Neural cell (in vitro differentiated cells): ENCODE measurements at regions not wholly inside any gene's neighbourhood (a gene's known extent, or its start where the extent isn't known, plus 50 kb on each side); places are given as distances from the start of the nearest gene placed in this dataset.

Experiments
- H2AFZ ChIP-seq: fragments of 200-600, 300-800 bp; sonication (generic), shearing (Covaris generic); 2 replicates; pipeline ENCODE4 v1.6.0; 2014; ENCODE audit warnings: low read depth, mild to moderate bottlenecking, antibody characterized with exemption, low read length, moderate library complexity
- H3F3A ChIP-seq: fragments of 200-600 bp; shearing (Covaris generic); 2 replicates; pipeline ENCODE4 v1.6.1; 2016; ENCODE audit warnings: mild to moderate bottlenecking, moderate library complexity, mixed read lengths, antibody characterized with exemption, low read length; ENCODE audit not compliant: insufficient read depth, poor library complexity, severe bottlenecking
- H3K27ac ChIP-seq: fragments of 200-600, 300-800 bp; sonication (generic), shearing (Covaris generic); 2 replicates; pipeline ENCODE4 v1.5.1; 2014; ENCODE audit warnings: mild to moderate bottlenecking, low read length, moderate library complexity
- H3K27me3 ChIP-seq: fragments of 300-800, 200-600 bp; sonication (generic), shearing (Covaris generic); 2 replicates; pipeline ENCODE4 v1.6.0; 2014; ENCODE audit warnings: mild to moderate bottlenecking, low read depth, low read length, moderate library complexity; ENCODE audit not compliant: insufficient read depth
- H3K36me3 ChIP-seq: fragments of 300-800, 200-600 bp; sonication (generic), shearing (Covaris generic); 2 replicates; pipeline ENCODE4 v1.5.1; 2014; ENCODE audit warnings: mild to moderate bottlenecking, antibody characterized with exemption, low read length, moderate library complexity; ENCODE audit not compliant: insufficient read depth
- H3K4me2 ChIP-seq: fragments of 300-800, 200-600 bp; sonication (generic), shearing (Covaris generic); 2 replicates; pipeline ENCODE4 v1.6.0; 2014; ENCODE audit warnings: mild to moderate bottlenecking, low read length
- H3K4me3 ChIP-seq: fragments of 300-800, 200-600 bp; sonication (generic), shearing (Covaris generic); 2 replicates; pipeline ENCODE4 v1.5.1; 2014; ENCODE audit warnings: mild to moderate bottlenecking, low read length, moderate library complexity
- H3K79me2 ChIP-seq: fragments of 200-600 bp; shearing (Covaris generic); replicated peaks from 2 replicates; pipeline ENCODE4 v1.6.0; 2014; ENCODE audit warnings: mild to moderate bottlenecking, low read length, moderate library complexity; ENCODE audit not compliant: insufficient read depth
- H3K9ac ChIP-seq: fragments of 300-800, 200-600 bp; sonication (generic), shearing (Covaris generic); 2 replicates; pipeline ENCODE4 v1.6.1; 2016; ENCODE audit warnings: mild to moderate bottlenecking, low read length, mixed read lengths
- H3K9me2 ChIP-seq: fragments of 200-600 bp; shearing (Covaris generic); 2 replicates; pipeline ENCODE4 v1.6.1; 2016; ENCODE audit warnings: mild to moderate bottlenecking, low read length, mixed read lengths; ENCODE audit not compliant: insufficient read depth
- H3K9me3 ChIP-seq: fragments of 200-600, 300-800 bp; sonication (generic), shearing (Covaris generic); 2 replicates; pipeline ENCODE4 v1.6.1; 2016; ENCODE audit warnings: mild to moderate bottlenecking, mixed run types, low read length, moderate library complexity, mixed read lengths
- H4K20me1 ChIP-seq: fragments of 200-600 bp; shearing (Covaris generic); 2 replicates; pipeline ENCODE4 v1.6.1; 2016; ENCODE audit warnings: mild to moderate bottlenecking, mixed run types; ENCODE audit not compliant: insufficient read depth
- CTCF ChIP-seq: fragments of 450-650 bp; IDR thresholded peaks from 2 replicates; pipeline ENCODE4 v1.5.1; 2014; ENCODE audit warnings: antibody characterized with exemption, mild to moderate bottlenecking, moderate library complexity; ENCODE audit not compliant: poor library complexity, severe bottlenecking
- EP300 ChIP-seq: fragments of 450-650 bp; conservative IDR thresholded peaks from 2 replicates; pipeline ENCODE4 v1.6.1; 2014; ENCODE audit warnings: antibody characterized with exemption, mild to moderate bottlenecking, moderate library complexity; ENCODE audit not compliant: poor library complexity, severe bottlenecking
- EZH2 ChIP-seq: fragments of 200-600, 300-800 bp; shearing (Covaris generic), sonication (generic); IDR thresholded peaks from 2 replicates; pipeline ENCODE4 v1.6.1; 2014; ENCODE audit warnings: antibody characterized with exemption, low read length, borderline replicate concordance, mild to moderate bottlenecking; ENCODE audit not compliant: insufficient read depth, poor library complexity, severe bottlenecking
- MXI1 ChIP-seq: fragments of 450-650 bp; conservative IDR thresholded peaks from 2 replicates; pipeline ENCODE4 v1.6.1; 2014; ENCODE audit warnings: antibody characterized with exemption, mild to moderate bottlenecking; ENCODE audit not compliant: poor library complexity, severe bottlenecking
- POLR2AphosphoS5 ChIP-seq: IDR thresholded peaks from 2 replicates; pipeline ENCODE4 v1.6.1; 2012
- RAD21 ChIP-seq: fragments of 450-650 bp; conservative IDR thresholded peaks from 2 replicates; pipeline ENCODE4 v1.6.1; 2014; ENCODE audit warnings: antibody characterized with exemption, mild to moderate bottlenecking, moderate library complexity
- REST ChIP-seq: IDR thresholded peaks from 2 replicates; pipeline ENCODE4 v1.6.1; 2012; ENCODE audit warnings: borderline replicate concordance
- SMC3 ChIP-seq: fragments of 450-650 bp; conservative IDR thresholded peaks from 2 replicates; pipeline ENCODE4 v1.6.1; 2014; ENCODE audit warnings: antibody characterized with exemption, mild to moderate bottlenecking, moderate library complexity; ENCODE audit not compliant: poor library complexity
- TAF1 ChIP-seq: IDR thresholded peaks from 2 replicates; pipeline ENCODE4 v1.6.1; 2012; ENCODE audit warnings: low read depth

GRCh38 chrX:79530310-79531108 is 163.4 kb upstream of the ITM2A start:
- no peak overlapping the region for H3K4me3 ChIP-seq
- H3K27me3 ChIP-seq, result no peaks in the 10 kb centered on the region
- no peak overlapping the region for H3K9ac ChIP-seq
- no peaks in the 10 kb centered on the region for H3F3A ChIP-seq
- no peak overlapping the region for H2AFZ ChIP-seq
- no peaks in the 10 kb centered on the region for H3K36me3 ChIP-seq
- H3K9me3 ChIP-seq, result no peaks in the 10 kb centered on the region
- H4K20me1 ChIP-seq, result no peaks in the 10 kb centered on the region
- no peak overlapping the region for H3K4me2 ChIP-seq
- H3K27ac ChIP-seq, result no peak overlapping the region
- H3K9me2 ChIP-seq, result no peaks in the 10 kb centered on the region
- no peaks in the 10 kb centered on the region for H3K79me2 ChIP-seq
- TF ChIP-seq RAD21 (no peak), POLR2AphosphoS5 (no peak), REST (no peak), EP300 (no peak), MXI1 (no peak), CTCF (no peak), EZH2 (no peak), SMC3 (no peak), TAF1 (no peak)

GRCh38 chrX:79524642-79525041 is 157.5 kb upstream of the ITM2A start:
- H2AFZ ChIP-seq, result no peak overlapping the region
- no peaks in the 10 kb centered on the region for H3F3A ChIP-seq
- H3K79me2 ChIP-seq, result no peaks in the 10 kb centered on the region
- H4K20me1 ChIP-seq, result no peaks in the 10 kb centered on the region
- no peaks in the 10 kb centered on the region for H3K9me3 ChIP-seq
- TF ChIP-seq REST (no peak), EP300 (no peak)
- no peaks in the 10 kb centered on the region for H3K36me3 ChIP-seq
- no peaks in the 10 kb centered on the region for H3K27me3 ChIP-seq
- H3K27ac ChIP-seq, result no peak overlapping the region
- no peaks in the 10 kb centered on the region for H3K9me2 ChIP-seq
- no peak overlapping the region for H3K4me2 ChIP-seq
- no peak overlapping the region for H3K9ac ChIP-seq
- H3K4me3 ChIP-seq, result no peak overlapping the region
